ENCODE measurements at regions not wholly inside any gene's neighbourhood (a gene's known extent, or its start where the extent isn't known, plus 50 kb on each side); places are given as distances from the start of the nearest gene placed in this dataset.
"Not testable (repeated sequence)": the region's sequence is repeated elsewhere in the genome, so short reads cannot be mapped to it uniquely, and the experiment has no call there.

DNA sequence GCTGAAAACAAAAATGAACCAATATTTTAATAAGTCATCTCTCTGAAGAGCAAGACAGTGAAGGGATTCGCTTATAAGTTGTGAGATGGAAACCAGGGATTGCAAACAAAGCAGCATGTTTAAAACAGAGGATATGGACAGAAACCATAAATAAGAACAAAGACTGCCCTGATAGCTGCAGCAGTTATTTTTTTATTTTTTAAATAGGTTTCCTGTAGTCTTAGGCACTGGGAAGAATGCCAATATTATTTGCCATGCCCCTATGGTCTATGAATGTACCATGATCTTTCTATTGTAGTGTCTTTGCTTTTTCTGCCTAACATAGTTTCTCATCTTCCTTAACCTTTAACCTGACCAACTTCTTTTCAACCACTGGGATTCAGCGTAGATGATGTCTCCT, 1334.0 kb upstream of the NRXN1 start:
- Histone ChIP-seq H3K36me3 (ENCODE audit: control insufficient read depth, insufficient read depth, low read length, severe bottlenecking) (no peaks in the 10 kb centered on the region), H3K9ac (ENCODE audit: low read length) (no peak overlapping the region), H3K9me3 (ENCODE audit: control insufficient read depth, low read length) (peaks cover 9% of the 10 kb centered on the region), H3K4me1 (ENCODE audit: control insufficient read depth, insufficient read depth, low read length) (no peaks in the 10 kb centered on the region), H3K27me3 (replicated peaks; ENCODE audit: control insufficient read depth, insufficient read depth, low read length) (no peaks in the 10 kb centered on the region), H3K4me3 (ENCODE audit: low read length) (no peak overlapping the region)
- DNase-seq (ENCODE audit: low read depth): no peak

DNA sequence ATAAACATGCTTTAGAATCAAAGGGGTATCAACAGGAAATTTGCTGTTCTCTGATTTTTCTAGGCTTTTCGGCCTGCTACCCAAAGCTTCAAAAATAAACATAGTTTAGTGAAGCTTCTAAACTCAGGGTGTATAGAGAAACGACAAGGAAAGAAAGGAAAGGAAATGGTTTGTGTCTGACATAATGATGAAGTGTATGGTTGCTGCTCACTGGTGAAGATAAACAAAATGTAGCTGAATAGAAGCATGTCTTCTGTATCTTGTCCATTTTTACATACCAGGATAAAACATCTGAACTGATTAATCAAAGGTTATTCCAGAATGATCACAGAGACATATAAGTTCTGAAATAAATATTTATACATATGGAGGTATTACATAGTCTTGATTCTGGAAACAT, 1324.6 kb upstream of the NRXN1 start:
- no peaks in the 10 kb centered on the region for H3K9me3 ChIP-seq (ENCODE audit: control insufficient read depth, low read length)
- no peaks in the 10 kb centered on the region for H3K27me3 ChIP-seq (replicated peaks; ENCODE audit: control insufficient read depth, insufficient read depth, low read length)
- DNase-seq (ENCODE audit: low read depth): peak; percentile 14
- H3K4me1 ChIP-seq (ENCODE audit: control insufficient read depth, insufficient read depth, low read length): no peaks in the 10 kb centered on the region
- no peaks in the 10 kb centered on the region for H3K36me3 ChIP-seq (ENCODE audit: control insufficient read depth, insufficient read depth, low read length, severe bottlenecking)
- H3K9ac ChIP-seq (ENCODE audit: low read length): no peak overlapping the region
- no peak overlapping the region for H3K4me3 ChIP-seq (ENCODE audit: low read length)

DNA sequence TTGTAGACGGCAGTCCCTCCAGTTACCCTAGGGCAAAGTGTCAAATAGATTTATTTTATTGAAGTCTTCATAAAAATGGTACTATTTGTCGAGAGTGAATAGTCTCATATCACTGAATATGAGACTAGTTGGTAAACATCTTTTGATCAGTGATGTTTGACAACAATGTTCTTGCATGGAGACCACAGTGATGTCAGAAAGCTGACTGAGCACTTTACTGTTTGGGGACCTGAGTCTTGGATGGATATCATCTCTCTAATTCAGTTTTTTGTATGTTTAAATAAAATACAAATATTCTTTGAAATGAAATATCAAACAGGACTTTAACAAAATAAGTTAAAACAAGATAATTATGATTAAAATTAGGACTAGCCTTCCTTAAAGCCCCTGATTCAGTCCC, 1315.4 kb upstream of the NRXN1 start:
- Histone ChIP-seq H3K4me3 (ENCODE audit: low read length) (no peak overlapping the region), H3K4me1 (ENCODE audit: control insufficient read depth, insufficient read depth, low read length) (no peaks in the 10 kb centered on the region), H3K27me3 (replicated peaks; ENCODE audit: control insufficient read depth, insufficient read depth, low read length) (no peaks in the 10 kb centered on the region), H3K36me3 (ENCODE audit: control insufficient read depth, insufficient read depth, low read length, severe bottlenecking) (no peaks in the 10 kb centered on the region), H3K9me3 (ENCODE audit: control insufficient read depth, low read length) (no peaks in the 10 kb centered on the region), H3K9ac (ENCODE audit: low read length) (no peak overlapping the region)
- no peak for DNase-seq (ENCODE audit: low read depth)

DNA sequence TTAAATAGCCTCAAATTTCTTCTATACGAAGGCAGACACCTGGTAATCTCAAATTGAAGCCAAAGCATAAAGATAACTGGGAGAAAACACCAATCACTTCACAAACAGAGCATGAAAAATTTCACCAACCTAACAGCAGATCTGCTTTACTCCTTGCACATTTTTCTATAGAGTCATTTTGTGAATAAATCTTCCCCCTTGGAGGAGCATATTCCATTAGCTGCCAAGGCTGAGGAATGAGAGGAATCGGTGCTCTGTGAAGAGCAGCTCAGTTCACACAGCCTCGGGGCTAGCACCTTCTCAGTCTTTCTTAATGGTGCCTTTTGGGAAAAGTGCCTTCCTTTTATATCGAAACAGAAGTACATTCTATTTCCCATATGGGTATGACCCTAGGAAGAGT, 1313.7 kb upstream of the NRXN1 start:
- H3K9ac ChIP-seq (ENCODE audit: low read length): no peak overlapping the region
- H3K36me3 ChIP-seq (ENCODE audit: control insufficient read depth, insufficient read depth, low read length, severe bottlenecking): no peaks in the 10 kb centered on the region
- DNase-seq (ENCODE audit: low read depth): no peak
- no peak overlapping the region for H3K4me3 ChIP-seq (ENCODE audit: low read length)
- H3K9me3 ChIP-seq (ENCODE audit: control insufficient read depth, low read length): no peaks in the 10 kb centered on the region
- no peaks in the 10 kb centered on the region for H3K27me3 ChIP-seq (replicated peaks; ENCODE audit: control insufficient read depth, insufficient read depth, low read length)
- no peaks in the 10 kb centered on the region for H3K4me1 ChIP-seq (ENCODE audit: control insufficient read depth, insufficient read depth, low read length)

DNA sequence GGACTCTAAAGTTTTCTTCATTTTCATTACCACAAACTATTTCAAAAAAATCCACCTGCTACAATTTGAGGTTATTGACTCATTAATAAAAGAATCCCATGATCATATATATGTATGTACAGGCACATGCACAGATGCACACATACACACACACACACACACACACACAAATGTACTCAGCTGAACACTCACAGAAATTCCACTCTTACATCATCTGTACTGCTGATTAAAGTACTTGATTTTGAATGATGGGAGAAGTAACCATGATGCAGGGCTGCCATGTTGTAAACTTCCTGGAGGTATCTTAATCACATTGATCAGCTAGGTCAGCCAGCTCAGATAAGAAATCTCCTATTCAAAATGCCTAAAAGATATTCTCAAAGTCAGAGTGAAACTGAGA, 1313.2 kb upstream of the NRXN1 start:
- no peak for DNase-seq (ENCODE audit: low read depth)
- no peak overlapping the region for H3K4me3 ChIP-seq (ENCODE audit: low read length)
- H3K9me3 ChIP-seq (ENCODE audit: control insufficient read depth, low read length): no peaks in the 10 kb centered on the region
- no peaks in the 10 kb centered on the region for H3K4me1 ChIP-seq (ENCODE audit: control insufficient read depth, insufficient read depth, low read length)
- H3K9ac ChIP-seq (ENCODE audit: low read length): no peak overlapping the region
- no peaks in the 10 kb centered on the region for H3K27me3 ChIP-seq (replicated peaks; ENCODE audit: control insufficient read depth, insufficient read depth, low read length)
- no peaks in the 10 kb centered on the region for H3K36me3 ChIP-seq (ENCODE audit: control insufficient read depth, insufficient read depth, low read length, severe bottlenecking)

DNA sequence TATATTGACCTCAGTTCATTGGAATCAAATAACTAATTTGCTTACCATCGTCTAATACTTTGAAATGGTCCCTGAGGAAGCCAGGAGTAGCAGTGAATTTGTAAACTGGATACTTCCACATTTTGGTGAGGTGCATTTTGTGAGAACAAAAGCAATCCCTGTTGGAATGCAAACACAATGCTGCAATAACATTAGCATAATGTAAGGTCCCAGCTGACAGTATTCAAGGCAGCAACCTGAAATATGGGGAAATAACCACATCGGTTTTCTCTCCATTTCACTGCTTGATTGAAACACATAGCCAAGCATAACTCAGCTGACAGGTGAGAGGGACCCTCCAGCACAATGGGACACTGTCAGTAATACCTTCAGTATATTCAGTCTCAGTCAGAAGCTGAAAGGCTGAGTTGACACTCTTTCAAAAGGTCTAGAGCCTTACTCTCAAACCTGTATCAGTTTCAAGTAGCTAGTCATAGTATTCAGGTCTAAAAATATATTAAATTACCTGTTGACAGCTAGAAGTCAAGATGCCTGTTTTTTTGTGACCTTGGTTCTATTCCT, 1311.9 kb upstream of the NRXN1 start:
- Histone ChIP-seq H3K4me3 (ENCODE audit: low read length) (no peak overlapping the region), H3K36me3 (ENCODE audit: control insufficient read depth, insufficient read depth, low read length, severe bottlenecking) (no peaks in the 10 kb centered on the region), H3K4me1 (ENCODE audit: control insufficient read depth, insufficient read depth, low read length) (no peaks in the 10 kb centered on the region), H3K27me3 (replicated peaks; ENCODE audit: control insufficient read depth, insufficient read depth, low read length) (no peaks in the 10 kb centered on the region), H3K9ac (ENCODE audit: low read length) (no peak overlapping the region), H3K9me3 (ENCODE audit: control insufficient read depth, low read length) (no peaks in the 10 kb centered on the region)
- DNase-seq (ENCODE audit: low read depth): no peak

DNA sequence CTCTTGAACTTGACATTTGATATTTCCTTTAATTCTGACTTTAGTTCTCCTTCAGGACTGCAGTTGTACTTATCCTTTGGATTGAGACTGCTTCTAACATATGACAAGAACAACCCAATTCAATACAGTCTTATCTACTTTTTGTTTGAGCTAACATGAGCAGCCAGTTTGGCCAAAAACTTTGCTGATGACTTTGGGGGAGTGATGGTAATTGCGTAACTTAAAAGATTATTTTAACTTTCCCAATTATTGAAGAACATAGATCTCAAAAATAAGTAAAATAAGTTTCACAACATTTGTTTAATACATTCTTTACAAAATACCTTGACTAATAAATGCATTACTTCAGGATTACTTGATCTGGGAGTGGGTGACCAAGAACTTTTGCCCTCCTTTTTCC, 1311.1 kb upstream of the NRXN1 start:
- Histone ChIP-seq H3K27me3 (replicated peaks; ENCODE audit: control insufficient read depth, insufficient read depth, low read length) (no peaks in the 10 kb centered on the region), H3K9ac (ENCODE audit: low read length) (no peak overlapping the region), H3K9me3 (ENCODE audit: control insufficient read depth, low read length) (no peaks in the 10 kb centered on the region), H3K4me3 (ENCODE audit: low read length) (no peak overlapping the region), H3K4me1 (ENCODE audit: control insufficient read depth, insufficient read depth, low read length) (no peaks in the 10 kb centered on the region), H3K36me3 (ENCODE audit: control insufficient read depth, insufficient read depth, low read length, severe bottlenecking) (no peaks in the 10 kb centered on the region)
- no peak for DNase-seq (ENCODE audit: low read depth)

DNA sequence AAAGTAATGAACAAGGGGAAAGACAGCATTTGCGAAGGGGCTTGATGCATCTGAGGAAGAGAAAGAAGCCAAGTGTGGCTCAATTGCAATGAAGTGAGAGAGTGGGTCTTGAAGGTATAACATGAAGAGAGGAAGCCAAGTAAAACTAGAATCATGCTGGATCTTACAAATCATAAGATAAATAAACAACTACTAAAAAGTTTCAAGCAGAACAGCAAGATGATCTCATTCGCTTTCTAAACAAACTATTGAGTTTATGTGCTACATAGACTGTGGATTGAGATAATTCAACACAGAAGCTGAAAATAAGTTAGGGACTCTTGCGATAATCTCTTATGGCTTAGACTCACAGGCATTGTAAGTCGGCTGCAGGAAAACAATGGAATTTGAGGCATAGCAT, 1310.5 kb upstream of the NRXN1 start:
- Histone ChIP-seq H3K36me3 (ENCODE audit: control insufficient read depth, insufficient read depth, low read length, severe bottlenecking) (no peaks in the 10 kb centered on the region), H3K9ac (ENCODE audit: low read length) (no peak overlapping the region), H3K27me3 (replicated peaks; ENCODE audit: control insufficient read depth, insufficient read depth, low read length) (no peaks in the 10 kb centered on the region), H3K4me1 (ENCODE audit: control insufficient read depth, insufficient read depth, low read length) (no peaks in the 10 kb centered on the region), H3K4me3 (ENCODE audit: low read length) (no peak overlapping the region), H3K9me3 (ENCODE audit: control insufficient read depth, low read length) (no peaks in the 10 kb centered on the region)
- DNase-seq (ENCODE audit: low read depth): peak; percentile 66

DNA sequence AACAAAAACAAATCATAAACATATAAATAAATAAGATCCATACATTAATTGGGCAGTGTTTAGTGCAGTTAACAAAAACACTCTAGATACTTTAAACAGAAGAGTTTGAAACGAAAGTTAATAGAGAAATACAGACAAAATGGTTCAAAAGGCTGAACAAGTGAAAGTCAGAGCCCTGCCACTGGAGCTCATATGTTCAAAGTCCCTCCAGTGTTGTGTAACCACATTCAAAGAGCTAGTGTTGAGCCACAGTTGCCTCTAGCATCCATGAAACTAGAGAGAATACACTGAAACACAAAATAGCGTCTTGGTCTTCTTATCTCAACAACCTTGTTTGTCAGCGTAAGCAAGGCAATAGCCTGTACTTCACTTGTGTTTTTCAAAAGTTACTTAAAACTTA, 1309.8 kb upstream of the NRXN1 start:
- Histone ChIP-seq H3K9ac (ENCODE audit: low read length) (no peak overlapping the region), H3K36me3 (ENCODE audit: control insufficient read depth, insufficient read depth, low read length, severe bottlenecking) (no peaks in the 10 kb centered on the region), H3K4me1 (ENCODE audit: control insufficient read depth, insufficient read depth, low read length) (no peaks in the 10 kb centered on the region), H3K4me3 (ENCODE audit: low read length) (no peak overlapping the region), H3K27me3 (replicated peaks; ENCODE audit: control insufficient read depth, insufficient read depth, low read length) (no peaks in the 10 kb centered on the region), H3K9me3 (ENCODE audit: control insufficient read depth, low read length) (no peaks in the 10 kb centered on the region)
- no peak for DNase-seq (ENCODE audit: low read depth)

DNA sequence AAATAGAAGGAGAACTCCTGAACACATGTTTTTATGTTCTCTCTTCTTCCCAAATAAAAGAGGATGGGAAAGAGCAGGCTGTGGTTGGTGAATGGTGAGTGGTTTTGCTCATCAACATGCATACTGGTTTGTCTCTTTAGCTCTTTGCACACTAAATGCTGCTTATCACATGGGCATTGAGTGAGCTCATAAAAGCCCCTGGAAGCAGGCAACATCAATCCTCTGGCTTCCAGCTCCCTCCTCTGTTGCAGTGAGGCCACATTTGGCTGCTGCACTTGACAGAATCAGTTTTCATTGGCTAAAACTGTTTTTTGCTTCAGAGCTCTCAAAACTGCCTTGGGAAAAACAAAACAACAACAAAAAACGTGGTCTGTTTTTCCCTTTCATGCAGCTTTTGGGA, 1308.2 kb upstream of the NRXN1 start:
- no peaks in the 10 kb centered on the region for H3K4me1 ChIP-seq (ENCODE audit: control insufficient read depth, insufficient read depth, low read length)
- H3K36me3 ChIP-seq (ENCODE audit: control insufficient read depth, insufficient read depth, low read length, severe bottlenecking): no peaks in the 10 kb centered on the region
- H3K9ac ChIP-seq (ENCODE audit: low read length): no peak overlapping the region
- no peaks in the 10 kb centered on the region for H3K27me3 ChIP-seq (replicated peaks; ENCODE audit: control insufficient read depth, insufficient read depth, low read length)
- H3K4me3 ChIP-seq (ENCODE audit: low read length): no peak overlapping the region
- no peaks in the 10 kb centered on the region for H3K9me3 ChIP-seq (ENCODE audit: control insufficient read depth, low read length)
- DNase-seq (ENCODE audit: low read depth): no peak

DNA sequence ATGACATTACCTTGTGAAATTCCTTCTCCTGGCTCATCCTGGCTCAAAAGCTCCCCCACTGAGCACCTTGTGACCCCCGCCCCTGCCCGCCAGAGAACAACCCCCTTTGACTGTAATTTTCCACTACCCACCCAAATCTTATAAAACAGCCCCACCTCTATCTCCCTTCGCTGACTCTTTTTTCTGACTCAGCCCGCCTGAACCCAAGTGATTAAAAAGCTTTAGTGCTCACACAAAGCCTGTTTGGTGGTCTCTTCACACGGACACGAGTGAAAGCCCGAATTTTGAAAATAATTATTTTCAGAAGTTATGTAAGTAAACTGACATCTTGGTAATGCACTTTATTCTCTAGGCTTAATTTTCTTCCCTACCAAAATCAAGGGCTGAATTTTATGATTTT, 1305.9 kb upstream of the NRXN1 start:
- H3K4me3 ChIP-seq (ENCODE audit: low read length); H3K9ac ChIP-seq (ENCODE audit: low read length); H3K9me3 ChIP-seq (ENCODE audit: control insufficient read depth, low read length); DNase-seq (ENCODE audit: low read depth); H3K4me1 ChIP-seq (ENCODE audit: control insufficient read depth, insufficient read depth, low read length); H3K27me3 ChIP-seq (replicated peaks; ENCODE audit: control insufficient read depth, insufficient read depth, low read length); H3K36me3 ChIP-seq (ENCODE audit: control insufficient read depth, insufficient read depth, low read length, severe bottlenecking): not testable (repeated sequence)

DNA sequence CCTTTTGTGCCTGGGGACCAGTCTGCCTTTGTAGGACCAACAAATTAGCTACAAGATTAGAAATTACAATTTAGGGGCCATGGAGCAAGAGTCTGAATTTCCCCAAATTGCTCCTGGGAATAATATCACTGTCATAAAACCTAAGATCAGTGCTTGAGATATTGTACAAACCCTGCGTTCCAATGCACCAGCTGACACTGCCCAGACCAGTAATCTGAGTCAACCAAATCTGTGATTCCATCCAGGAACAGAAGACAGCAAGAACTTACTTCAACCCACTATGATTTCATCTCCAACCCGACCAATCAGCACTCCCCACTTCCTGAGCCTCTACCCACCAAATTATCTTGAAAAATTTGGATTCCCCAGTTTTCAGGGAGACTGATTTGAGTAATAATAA, 1305.0 kb upstream of the NRXN1 start:
- DNase-seq (ENCODE audit: low read depth): no peak
- Histone ChIP-seq H3K9me3 (ENCODE audit: control insufficient read depth, low read length) (no peaks in the 10 kb centered on the region), H3K36me3 (ENCODE audit: control insufficient read depth, insufficient read depth, low read length, severe bottlenecking) (no peaks in the 10 kb centered on the region), H3K9ac (ENCODE audit: low read length) (no peak overlapping the region), H3K27me3 (replicated peaks; ENCODE audit: control insufficient read depth, insufficient read depth, low read length) (no peaks in the 10 kb centered on the region), H3K4me1 (ENCODE audit: control insufficient read depth, insufficient read depth, low read length) (no peaks in the 10 kb centered on the region), H3K4me3 (ENCODE audit: low read length) (no peak overlapping the region)
